Raji (cell line): ENCODE measurements at regions not wholly inside any gene's neighbourhood (a gene's known extent, or its start where the extent isn't known, plus 50 kb on each side); places are given as distances from the start of the nearest gene placed in this dataset.

Experiments used
- POLR2A ChIP-seq: IDR thresholded peaks from 2 replicates; pipeline ENCODE4 v1.6.1; 2011; ENCODE audit warnings: low read depth, low read length, control low read depth; ENCODE audit not compliant: insufficient read depth

GRCh38 chr13:44141725-44142539 is 231.7 kb upstream of the SERP2 start:
- TF ChIP-seq POLR2A = peak; percentile 92

- no peak for TF ChIP-seq POLR2A
Measured at GRCh38 chr13:44142540-44142867, 231.1 kb upstream of the SERP2 start.

GRCh38 chr13:44142941-44143665 is 230.5 kb upstream of the SERP2 start:
- TF ChIP-seq POLR2A = no peak

GRCh38 chr13:44146138-44146537 is 227.5 kb upstream of the SERP2 start:
- no peak for TF ChIP-seq POLR2A

GRCh38 chr13:44147233-44147632 is 226.4 kb upstream of the SERP2 start:
- TF ChIP-seq POLR2A = no peak

GRCh38 chr13:44147648-44148047 is 226.0 kb upstream of the SERP2 start:
- no peak for TF ChIP-seq POLR2A

- no peak for TF ChIP-seq POLR2A
Measured at GRCh38 chr13:44148159-44148914, 225.3 kb upstream of the SERP2 start.

- no peak for TF ChIP-seq POLR2A
Measured at GRCh38 chr13:44149821-44150220, 223.8 kb upstream of the SERP2 start.

GRCh38 chr13:44151474-44151873 is 222.2 kb upstream of the SERP2 start:
- TF ChIP-seq POLR2A = no peak

GRCh38 chr13:44153496-44153895 is 220.1 kb upstream of the SERP2 start:
- no peak for TF ChIP-seq POLR2A

GRCh38 chr13:44155422-44156293 is 218.0 kb upstream of the SERP2 start:
- no peak for TF ChIP-seq POLR2A

GRCh38 chr13:44156294-44156658 is 217.3 kb upstream of the SERP2 start:
- TF ChIP-seq POLR2A = no peak

- TF ChIP-seq POLR2A = no peak
Measured at GRCh38 chr13:44157606-44158005, 216.0 kb upstream of the SERP2 start.

GRCh38 chr13:44158098-44158521 is 215.5 kb upstream of the SERP2 start:
- no peak for TF ChIP-seq POLR2A
